ENCODE measurements at regions not wholly inside any gene's neighbourhood (a gene's known extent, or its start where the extent isn't known, plus 50 kb on each side); places are given as distances from the start of the nearest gene placed in this dataset.

- TF ChIP-seq CTCF (IDR thresholded peaks at IDR 0.05) = no peak
- no peak for TF ChIP-seq POLR2A (IDR thresholded peaks at IDR 0.05)
Observed at GRCh38 chr3:164533275-164533674, 545.0 kb downstream of the SI start.
